GM18502 (cell line): ENCODE measurements at regions not wholly inside any gene's neighbourhood (a gene's known extent, or its start where the extent isn't known, plus 50 kb on each side); places are given as distances from the start of the nearest gene placed in this dataset.

Experiments used
- ATAC-seq: cut with Tn5 transposase; IDR thresholded peaks from one replicate; pipeline ENCODE4 v1.9.1; 2021; ENCODE audit warnings: mild to moderate bottlenecking; ENCODE audit not compliant: unreplicated experiment, poor library complexity

DNA sequence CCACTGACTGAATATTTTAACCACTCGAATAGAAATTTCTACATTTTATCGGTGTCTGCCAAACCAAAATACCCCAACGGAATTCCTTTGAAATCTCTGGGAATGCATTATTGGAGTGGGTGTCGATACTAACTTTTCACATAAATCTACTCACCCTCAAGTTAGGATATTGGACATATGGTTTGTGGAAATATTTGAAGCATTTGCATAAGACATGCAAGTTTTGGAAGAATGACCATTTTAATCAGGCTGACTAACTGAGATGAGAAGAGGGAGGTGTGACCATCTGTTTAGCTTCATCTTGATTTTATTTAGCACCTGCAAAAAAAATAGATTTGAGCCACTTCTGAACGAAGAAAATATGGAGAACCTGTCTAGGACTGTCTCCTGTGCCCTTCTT lies 61.2 kb downstream of the KLF6 start:
- ATAC-seq = no peak

- no peak for ATAC-seq
Observed at GRCh38 chr10:3720228-3721019, 64.6 kb downstream of the KLF6 start.

DNA sequence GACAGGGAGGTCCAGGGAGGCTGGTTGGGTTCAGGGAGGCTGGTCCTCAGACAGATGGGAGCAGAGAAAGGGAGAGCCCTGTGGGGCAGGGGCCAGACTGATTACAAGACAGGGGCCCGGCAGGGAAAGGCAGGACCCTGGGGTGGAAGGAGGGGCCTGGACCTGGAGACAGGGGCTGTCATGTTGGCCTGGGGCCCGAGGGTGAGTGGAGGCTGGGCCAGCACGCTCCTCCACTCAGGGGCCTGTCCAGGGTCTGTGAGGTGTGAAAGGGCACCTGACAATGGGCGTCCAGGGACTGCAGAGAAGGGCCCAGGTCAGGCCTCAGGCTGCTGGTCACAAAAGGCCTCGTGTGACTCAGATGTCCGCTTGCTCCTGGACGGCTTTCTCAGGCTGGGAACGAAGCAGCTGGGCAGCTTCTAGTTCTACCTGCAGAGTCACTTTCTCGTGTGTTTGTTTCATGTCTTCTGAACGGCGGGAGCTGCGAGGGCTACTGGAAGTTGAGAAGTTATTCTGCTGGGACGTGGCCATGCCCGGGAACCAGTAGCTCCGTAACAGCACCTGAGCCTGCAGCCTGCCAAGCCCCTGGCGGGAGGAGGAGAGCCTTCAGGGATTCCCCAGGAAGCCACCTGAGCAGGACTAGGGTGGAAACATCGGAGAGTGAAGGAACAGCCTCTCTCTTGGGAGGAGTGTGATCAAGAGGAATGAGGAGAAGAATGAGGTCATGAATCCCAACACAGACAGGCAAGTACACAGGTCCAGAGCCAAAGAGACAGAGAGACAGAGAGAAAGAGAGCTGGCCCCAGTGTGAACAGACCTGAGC lies 65.8 kb downstream of the KLF6 start:
- no peak for ATAC-seq

DNA sequence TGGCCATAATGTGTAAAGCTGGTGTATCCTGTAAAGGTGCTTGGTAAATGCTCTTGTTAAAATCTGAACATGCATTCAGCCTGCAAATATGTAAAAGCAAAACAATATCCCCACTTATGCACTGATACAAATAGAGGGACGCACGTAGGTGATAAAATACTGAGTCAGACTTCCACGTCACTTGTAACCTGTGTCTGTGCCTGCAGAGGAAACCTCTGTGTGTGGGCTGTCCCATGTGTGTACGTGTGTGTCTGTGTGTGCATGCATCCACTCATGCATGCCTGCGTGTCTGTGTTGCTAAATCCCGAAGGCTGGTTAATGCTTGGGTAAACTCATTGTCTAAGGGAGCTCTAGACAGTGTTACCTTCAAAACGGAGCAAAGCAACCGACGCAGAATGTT lies 68.9 kb downstream of the KLF6 start:
- no peak for ATAC-seq

- no peak for ATAC-seq
Observed at GRCh38 chr10:3714967-3715366, 70.0 kb downstream of the KLF6 start.

DNA sequence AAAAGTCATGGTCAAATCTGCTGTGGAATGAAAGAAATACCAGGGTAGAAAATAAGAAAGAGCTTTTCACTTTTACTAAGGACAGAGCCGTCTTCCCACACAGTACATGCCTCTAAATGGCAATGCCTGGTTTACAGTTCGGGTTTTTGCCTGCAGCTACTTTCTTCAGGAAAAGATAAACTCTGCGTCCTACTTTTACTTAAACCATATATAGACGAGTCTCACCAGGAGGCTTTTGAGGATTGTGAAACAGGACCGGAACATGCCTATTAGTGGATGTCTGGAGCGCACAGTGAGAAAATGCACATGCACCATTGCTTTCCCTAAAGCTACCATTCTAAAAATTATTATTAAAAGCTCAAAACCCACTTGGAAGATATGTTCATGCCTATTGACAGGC lies 70.5 kb downstream of the KLF6 start:
- ATAC-seq = no peak

- no peak for ATAC-seq
Observed at GRCh38 chr10:3712707-3713106, 72.3 kb downstream of the KLF6 start.

DNA sequence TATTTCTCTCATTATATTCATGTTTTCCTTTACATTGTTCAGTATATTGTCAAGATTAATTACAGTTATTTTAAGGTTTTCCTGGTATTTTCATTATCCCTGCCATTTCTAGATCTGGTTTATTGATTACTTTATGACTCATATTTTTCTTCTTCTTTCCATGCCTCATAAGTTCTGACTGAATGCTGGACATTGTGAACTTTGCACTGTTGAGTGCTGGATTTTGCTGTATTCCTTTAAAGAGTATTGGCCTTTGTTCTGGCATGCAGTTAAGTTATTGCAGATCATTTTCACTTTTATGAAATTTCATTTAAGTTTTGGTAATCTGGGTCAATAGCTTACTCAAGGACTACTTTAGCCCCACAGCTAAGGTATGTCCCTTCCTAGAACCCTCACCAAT lies 73.1 kb downstream of the KLF6 start:
- ATAC-seq = no peak

- no peak for ATAC-seq
Observed at GRCh38 chr10:3710764-3711163, 74.2 kb downstream of the KLF6 start.

DNA sequence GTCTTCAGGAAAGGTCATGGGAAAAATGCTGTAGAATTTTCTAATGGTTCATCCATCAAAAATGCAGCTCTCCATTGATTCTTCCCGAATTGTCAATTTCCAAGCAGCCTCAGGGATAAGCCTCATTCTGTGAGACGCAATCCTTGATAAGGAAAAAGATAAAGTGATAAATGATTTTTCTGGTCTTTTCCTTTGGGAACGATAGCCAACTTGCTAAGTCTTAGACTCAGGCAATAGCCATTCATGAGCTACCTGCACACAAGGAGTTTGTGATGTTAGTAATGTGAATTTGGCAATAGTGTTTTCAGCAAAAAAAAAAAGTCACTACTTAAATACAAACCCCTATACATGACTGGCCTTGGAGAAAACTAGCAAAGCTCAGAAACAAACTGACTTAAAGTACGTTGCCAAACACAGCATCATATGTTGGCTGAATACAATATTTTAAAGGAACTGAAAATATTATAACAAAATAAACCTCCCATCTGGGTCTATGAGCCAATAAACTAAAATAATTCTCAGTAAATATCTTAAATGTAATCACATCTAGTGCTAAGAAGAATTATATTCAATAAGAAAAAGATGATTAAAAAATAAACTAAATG lies 75.5 kb downstream of the KLF6 start:
- no peak for ATAC-seq

GRCh38 chr10:3708852-3709251 lies 76.2 kb downstream of the KLF6 start:
- ATAC-seq = no peak

DNA sequence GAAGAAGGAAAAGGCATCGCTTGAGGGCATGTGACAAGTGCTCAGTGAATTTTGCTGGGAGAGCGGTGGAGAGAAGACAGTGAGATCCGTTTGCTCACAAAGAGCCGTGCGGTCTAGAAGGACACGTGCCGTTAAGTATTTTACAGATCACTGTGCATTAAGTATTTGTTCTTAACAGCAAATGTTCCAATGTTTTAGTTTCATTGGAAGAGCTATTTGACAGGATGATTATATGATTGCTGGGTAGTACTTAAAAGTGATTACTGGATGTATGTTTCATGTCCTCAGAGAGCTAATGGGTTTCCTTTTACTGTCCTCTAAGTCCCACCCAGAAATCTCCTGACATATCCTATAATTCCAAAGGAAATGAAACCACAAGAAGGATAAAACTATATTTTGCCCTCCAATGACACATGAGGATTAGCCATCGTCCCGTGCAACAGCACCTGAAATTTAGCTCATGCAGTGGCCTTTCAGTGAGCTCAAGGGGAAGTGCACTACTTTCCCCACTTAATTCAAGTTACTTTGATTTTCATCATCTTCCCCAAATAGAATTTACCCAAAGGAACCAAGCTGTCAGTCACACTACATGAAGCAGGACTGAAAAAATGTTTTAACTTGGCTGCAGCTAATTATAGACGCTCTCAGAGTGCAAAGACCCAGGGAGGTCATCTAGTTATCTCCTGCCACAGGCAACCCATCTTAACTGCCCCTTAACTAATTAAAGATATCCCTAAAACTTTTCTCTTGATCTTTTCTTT lies 80.3 kb downstream of the KLF6 start:
- no peak for ATAC-seq

GRCh38 chr10:3702569-3702968 lies 82.4 kb downstream of the KLF6 start:
- ATAC-seq = no peak

- ATAC-seq = no peak
Observed at GRCh38 chr10:3702056-3702546, 82.9 kb downstream of the KLF6 start.

GRCh38 chr10:3701491-3701890 lies 83.5 kb downstream of the KLF6 start:
- ATAC-seq = no peak

DNA sequence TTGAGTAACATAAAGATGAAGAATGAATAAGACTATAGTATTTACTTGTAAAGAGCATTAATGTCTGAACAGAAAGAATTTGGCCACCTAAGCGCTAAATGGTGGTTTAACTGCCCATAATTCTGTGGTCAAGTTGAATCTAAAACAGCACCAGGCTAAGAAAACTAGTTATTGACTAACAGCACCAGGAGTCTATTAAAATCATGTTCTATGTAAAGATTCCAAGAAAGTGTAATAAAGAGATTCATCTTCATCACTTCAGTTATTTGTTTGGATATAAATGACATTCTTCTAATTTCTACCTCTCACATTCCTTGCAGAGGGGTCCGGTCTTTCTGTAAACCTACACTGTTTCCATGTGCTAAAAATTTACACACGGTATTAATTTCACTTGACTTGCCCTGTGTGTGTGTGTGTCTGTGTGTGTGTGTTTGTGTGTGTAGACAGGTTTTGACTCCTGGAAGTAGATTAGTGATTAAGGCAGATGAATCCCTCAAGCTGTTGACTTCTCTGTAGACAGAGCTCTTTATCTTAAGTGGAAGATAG lies 84.4 kb downstream of the KLF6 start:
- no peak for ATAC-seq

GRCh38 chr10:3699916-3700315 lies 85.1 kb downstream of the KLF6 start:
- ATAC-seq = no peak

DNA sequence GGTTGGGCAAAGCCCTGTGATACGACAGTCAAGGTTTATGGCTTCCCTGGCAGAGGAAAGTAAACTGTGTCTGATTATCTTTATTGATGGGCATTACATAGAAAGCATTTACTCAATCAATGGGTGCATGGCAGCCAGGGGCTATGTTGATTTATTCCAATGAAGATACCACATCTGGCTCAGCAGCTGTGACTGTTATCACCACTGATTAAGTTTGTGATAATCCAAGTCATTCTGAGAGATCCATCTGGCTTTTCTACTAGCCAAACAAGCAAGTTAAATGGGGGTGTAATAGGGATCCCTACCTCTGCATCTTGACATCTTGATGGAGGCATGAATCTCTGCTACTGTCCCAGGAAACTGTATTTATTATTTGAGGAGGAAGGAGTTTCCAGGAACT lies 86.7 kb downstream of the KLF6 start:
- no peak for ATAC-seq

GRCh38 chr10:3693698-3694080 lies 91.3 kb downstream of the KLF6 start:
- ATAC-seq = no peak

- no peak for ATAC-seq
Observed at GRCh38 chr10:3693022-3693697, 91.8 kb downstream of the KLF6 start.
